Sigmoid colon (tissue), 3 donors: ENCODE measurements at regions not wholly inside any gene's neighbourhood (a gene's known extent, or its start where the extent isn't known, plus 50 kb on each side); places are given as distances from the start of the nearest gene placed in this dataset.

Source experiments
- POLR2A ChIP-seq, 2 donors: fragments of 450-650 bp; IDR thresholded peaks; one replicate each; pipeline ENCODE4 v1.6.1; 2016; ENCODE audit warnings: antibody characterized with exemption in 2 of 2, mild to moderate bottlenecking in 2 of 2, moderate library complexity in 2 of 2
- TF ChIP-seq, protein P1 (sequence below), 4 experiments: fragments of 450-650 bp in 3 of 4; fragments of 200-600 bp in 1 of 4; IDR thresholded peaks; one replicate each; pipeline ENCODE4 v1.5.1; 2016 to 2019; ENCODE audit warnings: antibody characterized with exemption in 4 of 4, mild to moderate bottlenecking in 3 of 4, moderate library complexity in 2 of 4

DNA sequence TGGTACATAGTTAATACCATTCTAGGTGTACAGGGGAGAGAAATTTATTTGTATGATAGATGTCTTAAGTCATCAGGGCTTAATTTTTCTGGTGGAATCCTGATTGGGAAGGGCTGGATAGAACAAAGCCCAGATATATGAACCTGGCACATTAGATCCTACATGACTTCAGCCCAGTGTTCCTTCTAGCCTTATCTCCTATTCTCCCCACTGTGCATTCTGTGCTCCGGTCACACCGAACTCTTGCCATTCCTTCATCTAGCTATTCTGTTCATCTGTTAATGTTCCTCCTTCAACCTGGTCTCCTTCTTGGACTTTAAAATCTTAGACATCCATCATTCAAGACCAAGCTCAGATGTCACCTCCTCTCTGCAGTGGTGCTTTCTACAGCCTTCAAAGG, 68.9 kb upstream of the EED start:
- no peak for TF ChIP-seq POLR2A (IDR thresholded peaks at IDR 0.05)
- TF ChIP-seq, protein P1, sequence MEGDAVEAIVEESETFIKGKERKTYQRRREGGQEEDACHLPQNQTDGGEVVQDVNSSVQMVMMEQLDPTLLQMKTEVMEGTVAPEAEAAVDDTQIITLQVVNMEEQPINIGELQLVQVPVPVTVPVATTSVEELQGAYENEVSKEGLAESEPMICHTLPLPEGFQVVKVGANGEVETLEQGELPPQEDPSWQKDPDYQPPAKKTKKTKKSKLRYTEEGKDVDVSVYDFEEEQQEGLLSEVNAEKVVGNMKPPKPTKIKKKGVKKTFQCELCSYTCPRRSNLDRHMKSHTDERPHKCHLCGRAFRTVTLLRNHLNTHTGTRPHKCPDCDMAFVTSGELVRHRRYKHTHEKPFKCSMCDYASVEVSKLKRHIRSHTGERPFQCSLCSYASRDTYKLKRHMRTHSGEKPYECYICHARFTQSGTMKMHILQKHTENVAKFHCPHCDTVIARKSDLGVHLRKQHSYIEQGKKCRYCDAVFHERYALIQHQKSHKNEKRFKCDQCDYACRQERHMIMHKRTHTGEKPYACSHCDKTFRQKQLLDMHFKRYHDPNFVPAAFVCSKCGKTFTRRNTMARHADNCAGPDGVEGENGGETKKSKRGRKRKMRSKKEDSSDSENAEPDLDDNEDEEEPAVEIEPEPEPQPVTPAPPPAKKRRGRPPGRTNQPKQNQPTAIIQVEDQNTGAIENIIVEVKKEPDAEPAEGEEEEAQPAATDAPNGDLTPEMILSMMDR (IDR thresholded peaks at IDR 0.05): no peak
